Stimulated activated CD4-positive, alpha-beta T cell treated with anti-CD3 and anti-CD28 coated beads, Interleukin-15, amount 100 ng/mL, for 48 hours (primary cell): ENCODE measurements at regions not wholly inside any gene's neighbourhood (a gene's known extent, or its start where the extent isn't known, plus 50 kb on each side); places are given as distances from the start of the nearest gene placed in this dataset.

Experiments
- DNase-seq, 2 donors: peaks; one replicate each; pipeline ENCODE4 v3.0.0-alpha.2; 2020; ENCODE audit warnings: low read depth in 2 of 2

GRCh38 chr1:212557739-212558692, 50.5 kb upstream of the ATF3 start:
- no peak for DNase-seq

GRCh38 chr1:212558693-212559480, 49.7 kb upstream of the ATF3 start:
- peak; percentile 83 for DNase-seq
